DND-41 (cell line): ENCODE measurements at regions not wholly inside any gene's neighbourhood (a gene's known extent, or its start where the extent isn't known, plus 50 kb on each side); places are given as distances from the start of the nearest gene placed in this dataset.

Source experiments
- ATAC-seq: fragments of 200-7000 bp; cut with Tn5 transposase; 3 replicates; pipeline ENCODE4 v1.9.1; 2021; ENCODE audit warnings: low read depth; ENCODE audit not compliant: insufficient read depth
- DNase-seq: peaks from one replicate; pipeline ENCODE4 v3.0.0-alpha.2; 2020
- H2AFZ ChIP-seq: 2 replicates; pipeline ENCODE4 v1.6.0; 2012; ENCODE audit warnings: low read depth, low read length
- H3K27ac ChIP-seq: 2 replicates; pipeline ENCODE4 v1.5.1; 2012; ENCODE audit warnings: low read length, inconsistent platforms
- H3K27me3 ChIP-seq: fragments of 200-600 bp; sonication (generic); 2 replicates; pipeline ENCODE4 v1.6.0; 2012; ENCODE audit warnings: low read length, mild to moderate bottlenecking, inconsistent platforms; ENCODE audit not compliant: insufficient read depth, poor library complexity
- H3K36me3 ChIP-seq: 2 replicates; pipeline ENCODE4 v1.5.1; 2012; ENCODE audit warnings: low read length, inconsistent platforms; ENCODE audit not compliant: insufficient read depth
- H3K4me1 ChIP-seq: 2 replicates; pipeline ENCODE4 v1.5.1; 2012; ENCODE audit warnings: mild to moderate bottlenecking, low read length; ENCODE audit not compliant: insufficient read depth
- H3K4me2 ChIP-seq: 2 replicates; pipeline ENCODE4 v1.6.0; 2012; ENCODE audit warnings: mild to moderate bottlenecking, moderate library complexity, low read length, inconsistent platforms; ENCODE audit not compliant: insufficient read depth
- H3K4me3 ChIP-seq, 2 experiments: fragments of 200-600 bp in 1 of 2; shearing (Covaris generic) in 1 of 2; 2 replicates each; pipeline ENCODE4 v1.5.1; 2012 to 2016; ENCODE audit warnings: inconsistent platforms in 2 of 2, low read length in 2 of 2, mild to moderate bottlenecking in 2 of 2, low read depth in 1 of 2, moderate library complexity in 1 of 2
- H3K79me2 ChIP-seq: 2 replicates; pipeline ENCODE4 v1.6.0; 2012; ENCODE audit warnings: low read length, inconsistent platforms; ENCODE audit not compliant: insufficient read depth
- H3K9ac ChIP-seq: 2 replicates; pipeline ENCODE4 v1.6.0; 2012; ENCODE audit warnings: low read depth, mild to moderate bottlenecking, inconsistent platforms, low read length, moderate library complexity
- H3K9me3 ChIP-seq: 2 replicates; pipeline ENCODE4 v1.5.1; 2012; ENCODE audit warnings: low read length, moderate library complexity, mild to moderate bottlenecking, inconsistent platforms; ENCODE audit not compliant: insufficient read depth, severe bottlenecking
- H4K20me1 ChIP-seq: 2 replicates; pipeline ENCODE4 v1.6.0; 2012; ENCODE audit warnings: low read length; ENCODE audit not compliant: insufficient read depth
- CTCF ChIP-seq: IDR thresholded peaks from 2 replicates; pipeline ENCODE4 v1.5.1; 2012; ENCODE audit warnings: borderline replicate concordance, low read length, moderate library complexity, mild to moderate bottlenecking; ENCODE audit not compliant: poor library complexity, severe bottlenecking; ENCODE audit errors: extremely low read depth
- EZH2 ChIP-seq: IDR thresholded peaks from 3 replicates; pipeline ENCODE4 v1.6.1; 2012; ENCODE audit warnings: borderline replicate concordance, low read depth, mild to moderate bottlenecking, moderate library complexity, low read length, inconsistent platforms; ENCODE audit not compliant: severe bottlenecking

DNA sequence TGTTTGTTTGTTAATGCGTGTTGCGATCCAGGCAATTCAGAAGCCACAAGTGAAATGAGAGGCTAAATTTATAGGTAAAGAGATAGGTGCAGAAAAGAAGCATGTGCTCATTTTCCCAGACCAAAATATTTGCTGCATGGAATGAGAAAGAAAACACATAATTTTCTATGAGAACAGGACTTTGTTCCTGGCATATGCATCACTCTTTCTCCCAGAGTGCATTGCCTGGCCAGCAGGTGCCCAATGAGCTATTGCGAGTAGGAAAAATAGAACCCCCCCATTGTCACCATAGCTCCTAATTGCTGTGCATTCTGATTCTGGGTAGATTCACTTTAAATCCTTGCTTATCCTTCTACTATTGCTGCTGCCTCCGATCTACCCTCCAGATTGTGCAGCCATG lies 410.4 kb downstream of the PMP22 start:
- Histone ChIP-seq H3K36me3 (no peaks in the 10 kb centered on the region), H3K27ac (no peak overlapping the region), H4K20me1 (no peaks in the 10 kb centered on the region), H3K9ac (no peak overlapping the region), H3K9me3 (no peaks in the 10 kb centered on the region), H3K4me1 (no peaks in the 10 kb centered on the region), H3K79me2 (no peaks in the 10 kb centered on the region), H3K27me3 (no peaks in the 10 kb centered on the region), H3K4me2 (no peak overlapping the region), H3K4me3 (no peak overlapping the region), H2AFZ (no peak overlapping the region)
- TF ChIP-seq EZH2 (no peak), CTCF (no peak)
- DNase-seq (no peak), ATAC-seq (no peak)

GRCh38 chr17:14845591-14846281 lies 419.4 kb downstream of the PMP22 start:
- H4K20me1 ChIP-seq = no peaks in the 10 kb centered on the region
- no peak for TF ChIP-seq CTCF
- no peak for TF ChIP-seq EZH2
- no peaks in the 10 kb centered on the region for H3K27me3 ChIP-seq
- H3K4me3 ChIP-seq = no peak overlapping the region
- no peak overlapping the region for H3K4me2 ChIP-seq
- ATAC-seq = no peak
- no peak overlapping the region for H2AFZ ChIP-seq
- DNase-seq = no peak
- no peak overlapping the region for H3K9ac ChIP-seq
- no peaks in the 10 kb centered on the region for H3K36me3 ChIP-seq
- H3K9me3 ChIP-seq = no peaks in the 10 kb centered on the region
- H3K4me1 ChIP-seq = no peaks in the 10 kb centered on the region
- H3K27ac ChIP-seq = no peak overlapping the region
- no peaks in the 10 kb centered on the region for H3K79me2 ChIP-seq

GRCh38 chr17:14843086-14843795 lies 421.9 kb downstream of the PMP22 start:
- no peak for ATAC-seq
- Histone ChIP-seq H3K27me3 (no peaks in the 10 kb centered on the region), H3K79me2 (no peaks in the 10 kb centered on the region), H3K36me3 (no peaks in the 10 kb centered on the region), H4K20me1 (no peaks in the 10 kb centered on the region), H3K4me2 (no peak overlapping the region), H3K4me3 (no peak overlapping the region), H3K27ac (no peak overlapping the region), H3K4me1 (no peaks in the 10 kb centered on the region), H2AFZ (no peak overlapping the region), H3K9me3 (no peaks in the 10 kb centered on the region), H3K9ac (no peak overlapping the region)
- TF ChIP-seq EZH2 = no peak
- TF ChIP-seq CTCF = no peak
- DNase-seq = no peak
